ENCODE measurements at regions not wholly inside any gene's neighbourhood (a gene's known extent, or its start where the extent isn't known, plus 50 kb on each side); places are given as distances from the start of the nearest gene placed in this dataset.

DNA sequence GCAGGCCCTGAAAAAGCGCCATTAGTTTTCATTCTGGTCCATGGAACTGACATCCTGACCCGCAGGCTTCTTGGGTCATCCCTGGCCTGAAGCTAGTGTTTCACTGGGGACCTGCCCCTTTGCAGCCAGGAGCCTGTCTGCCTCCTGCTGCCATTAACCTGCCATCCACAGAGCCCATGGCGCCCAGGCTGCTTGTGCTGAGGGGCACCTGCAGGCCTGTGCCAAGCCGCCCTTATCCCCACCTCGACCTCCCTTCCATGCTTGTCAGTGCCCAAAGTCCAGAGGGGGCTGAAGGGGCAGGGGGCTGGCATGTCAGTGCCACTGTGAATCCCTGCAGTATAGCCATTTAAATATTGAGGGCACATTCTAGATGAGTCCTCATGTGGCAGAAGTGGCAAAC lies 207.6 kb upstream of the USP25 start:
- no peak overlapping the region for H2BK120ac ChIP-seq (ENCODE audit: low read depth, low read length)
- no peak overlapping the region for H4K8ac ChIP-seq (ENCODE audit: low read depth, low read length)
- peaks cover 6 to 7% of the 10 kb centered on the region in 2 donors for H3K9me3 ChIP-seq (replicated peaks in 1 of 2; ENCODE audit: control insufficient read depth in 2 of 2, insufficient read depth in 1 of 2, low read depth in 1 of 2, low read length in 2 of 2)
- H3K14ac ChIP-seq (ENCODE audit: low read length), result no peak overlapping the region
- no peak overlapping the region for H3K4me2 ChIP-seq (ENCODE audit: insufficient read depth, low read length, poor library complexity, severe bottlenecking)
- H3K23ac ChIP-seq (ENCODE audit: low read depth, low read length, poor library complexity), result no peak overlapping the region
- H3K4me3 ChIP-seq (ENCODE audit: low read length in 2 of 2), result no peak overlapping the region
- H2AK5ac ChIP-seq (ENCODE audit: low read depth, low read length), result no peak overlapping the region
- H2AFZ ChIP-seq (ENCODE audit: low read length), result no peak overlapping the region
- no peak overlapping the region for H3K27ac ChIP-seq (replicated peaks; ENCODE audit: low read length)
- DNase-seq (ENCODE audit: low spot score), result no peak
- H3K36me3 ChIP-seq (replicated peaks in 1 of 2; ENCODE audit: control insufficient read depth in 2 of 2, insufficient read depth in 2 of 2, low read length in 2 of 2), result no peaks in the 10 kb centered on the region
- no peak overlapping the region for H3K4ac ChIP-seq (ENCODE audit: low read length)
- no peak overlapping the region for H2BK15ac ChIP-seq (ENCODE audit: low read length)
- no peak overlapping the region for H3K18ac ChIP-seq (ENCODE audit: low read length)
- H3K27me3 ChIP-seq (ENCODE audit: control insufficient read depth in 3 of 3, insufficient read depth in 3 of 3, low read depth in 1 of 3, low read length in 3 of 3), result no peaks in the 10 kb centered on the region
- no peaks in the 10 kb centered on the region for H3K79me1 ChIP-seq (ENCODE audit: low read depth, low read length)
- no peak overlapping the region for H3K9ac ChIP-seq (ENCODE audit: low read depth, low read length, poor library complexity)
- no peak overlapping the region for H2BK5ac ChIP-seq (ENCODE audit: low read length)
- no peak overlapping the region for H4K91ac ChIP-seq (ENCODE audit: low read depth, low read length, poor library complexity)
- no peak overlapping the region for H2BK12ac ChIP-seq (ENCODE audit: low read length)
- no peaks in the 10 kb centered on the region for H3K4me1 ChIP-seq (ENCODE audit: control insufficient read depth in 2 of 2, insufficient read depth in 1 of 2, low read depth in 1 of 2, low read length in 2 of 2)
- WGBS, 2 donors (ENCODE audit: extremely low coverage in 2 of 2, insufficient read length in 2 of 2, insufficient replicate concordance in 1 of 2), result no CpG with 5 or more reads among the region's 5 CpGs

DNA sequence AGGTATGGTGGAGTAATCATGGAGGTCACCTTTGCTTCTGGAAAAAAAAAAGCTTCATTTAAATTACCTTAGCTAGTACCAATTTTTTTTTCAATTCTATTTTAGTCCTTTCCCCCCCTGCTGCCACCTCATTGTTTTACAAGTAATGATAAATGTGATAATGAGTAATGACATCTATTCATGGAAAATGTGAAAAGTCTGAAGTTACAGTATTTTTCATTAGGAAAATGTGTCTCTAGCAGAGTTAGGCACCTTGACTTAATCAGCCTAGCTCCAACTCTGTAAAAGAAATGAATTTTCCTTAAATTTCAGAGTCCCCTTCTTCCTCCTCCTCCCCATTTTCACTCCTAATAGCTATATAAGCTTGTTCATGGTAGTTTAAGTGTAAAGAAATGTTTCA lies 204.9 kb upstream of the USP25 start:
- Histone ChIP-seq H3K4me3 (ENCODE audit: low read length in 2 of 2) (no peak overlapping the region), H4K91ac (ENCODE audit: low read depth, low read length, poor library complexity) (no peak overlapping the region)

DNA sequence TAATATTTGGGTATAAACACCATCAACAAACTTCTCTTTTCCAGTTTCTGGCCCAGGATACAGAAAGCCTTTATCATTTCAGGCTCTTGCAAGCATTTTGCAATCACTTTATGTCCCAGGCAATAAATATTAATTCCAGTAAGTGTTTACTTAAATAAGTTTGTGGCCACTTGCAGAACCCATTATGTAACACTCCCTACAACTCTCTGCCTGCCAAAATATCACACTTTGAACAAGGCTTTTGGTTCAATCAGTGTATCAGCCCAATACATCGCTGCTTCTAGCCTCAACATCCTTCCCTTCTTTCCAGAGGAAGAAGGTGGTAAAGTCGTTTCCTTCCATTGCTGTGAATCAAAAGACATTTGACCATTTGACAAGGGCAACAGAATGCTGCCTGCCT lies 203.0 kb upstream of the USP25 start:
- no peak overlapping the region for H3K4me3 ChIP-seq (ENCODE audit: low read length in 2 of 2)
- H3K27ac ChIP-seq (replicated peaks; ENCODE audit: low read length), result no peak overlapping the region
- DNase-seq (ENCODE audit: low spot score), result no peak
- H3K36me3 ChIP-seq (replicated peaks in 1 of 2; ENCODE audit: control insufficient read depth in 2 of 2, insufficient read depth in 2 of 2, low read length in 2 of 2), result no peaks in the 10 kb centered on the region
- H3K18ac ChIP-seq (ENCODE audit: low read length), result no peak overlapping the region
- no peak overlapping the region for H3K4me2 ChIP-seq (ENCODE audit: insufficient read depth, low read length, poor library complexity, severe bottlenecking)
- H3K14ac ChIP-seq (ENCODE audit: low read length), result no peak overlapping the region
- no peak overlapping the region for H2AK5ac ChIP-seq (ENCODE audit: low read depth, low read length)
- H2AFZ ChIP-seq (ENCODE audit: low read length), result no peak overlapping the region
- no peak overlapping the region for H2BK12ac ChIP-seq (ENCODE audit: low read length)
- H3K79me1 ChIP-seq (ENCODE audit: low read depth, low read length), result no peaks in the 10 kb centered on the region
- no peaks in the 10 kb centered on the region for H3K4me1 ChIP-seq (ENCODE audit: control insufficient read depth in 2 of 2, insufficient read depth in 1 of 2, low read depth in 1 of 2, low read length in 2 of 2)
- no peak overlapping the region for H4K8ac ChIP-seq (ENCODE audit: low read depth, low read length)
- H2BK120ac ChIP-seq (ENCODE audit: low read depth, low read length), result no peak overlapping the region
- H3K9me3 ChIP-seq (replicated peaks in 1 of 2; ENCODE audit: control insufficient read depth in 2 of 2, insufficient read depth in 1 of 2, low read depth in 1 of 2, low read length in 2 of 2), result peaks cover 0 to 3% of the 10 kb centered on the region in 2 donors
- H3K23ac ChIP-seq (ENCODE audit: low read depth, low read length, poor library complexity), result no peak overlapping the region
- no peaks in the 10 kb centered on the region for H3K27me3 ChIP-seq (ENCODE audit: control insufficient read depth in 3 of 3, insufficient read depth in 3 of 3, low read depth in 1 of 3, low read length in 3 of 3)
- H4K91ac ChIP-seq (ENCODE audit: low read depth, low read length, poor library complexity), result no peak overlapping the region
- no CpG with 5 or more reads among the region's 2 CpGs for WGBS, 2 donors (ENCODE audit: extremely low coverage in 2 of 2, insufficient read length in 2 of 2, insufficient replicate concordance in 1 of 2)
- H3K4ac ChIP-seq (ENCODE audit: low read length), result no peak overlapping the region
- H2BK15ac ChIP-seq (ENCODE audit: low read length), result no peak overlapping the region
- H2BK5ac ChIP-seq (ENCODE audit: low read length), result no peak overlapping the region
- H3K9ac ChIP-seq (ENCODE audit: low read depth, low read length, poor library complexity), result no peak overlapping the region

More for the DNA sequence above, 204.9 kb upstream of the USP25 start:
- DNase-seq (ENCODE audit: low spot score), result no peak
- Histone ChIP-seq H2BK12ac (ENCODE audit: low read length) (no peak overlapping the region), H2AK5ac (ENCODE audit: low read depth, low read length) (no peak overlapping the region), H2AFZ (ENCODE audit: low read length) (no peak overlapping the region), H3K23ac (ENCODE audit: low read depth, low read length, poor library complexity) (no peak overlapping the region), H2BK120ac (ENCODE audit: low read depth, low read length) (no peak overlapping the region), H3K79me1 (ENCODE audit: low read depth, low read length) (no peaks in the 10 kb centered on the region), H3K9ac (ENCODE audit: low read depth, low read length, poor library complexity) (no peak overlapping the region), H3K27ac (replicated peaks; ENCODE audit: low read length) (no peak overlapping the region), H3K4me2 (ENCODE audit: insufficient read depth, low read length, poor library complexity, severe bottlenecking) (no peak overlapping the region), H3K4me1 (ENCODE audit: control insufficient read depth in 2 of 2, insufficient read depth in 1 of 2, low read depth in 1 of 2, low read length in 2 of 2) (no peaks in the 10 kb centered on the region), H4K8ac (ENCODE audit: low read depth, low read length) (no peak overlapping the region), H3K9me3 (replicated peaks in 1 of 2; ENCODE audit: control insufficient read depth in 2 of 2, insufficient read depth in 1 of 2, low read depth in 1 of 2, low read length in 2 of 2) (peaks cover 6 to 7% of the 10 kb centered on the region in 2 donors), H2BK15ac (ENCODE audit: low read length) (no peak overlapping the region), H2BK5ac (ENCODE audit: low read length) (no peak overlapping the region), H3K4ac (ENCODE audit: low read length) (no peak overlapping the region), H3K14ac (ENCODE audit: low read length) (no peak overlapping the region), H3K27me3 (ENCODE audit: control insufficient read depth in 3 of 3, insufficient read depth in 3 of 3, low read depth in 1 of 3, low read length in 3 of 3) (no peaks in the 10 kb centered on the region), H3K36me3 (replicated peaks in 1 of 2; ENCODE audit: control insufficient read depth in 2 of 2, insufficient read depth in 2 of 2, low read length in 2 of 2) (no peaks in the 10 kb centered on the region), H3K18ac (ENCODE audit: low read length) (no peak overlapping the region)

DNA sequence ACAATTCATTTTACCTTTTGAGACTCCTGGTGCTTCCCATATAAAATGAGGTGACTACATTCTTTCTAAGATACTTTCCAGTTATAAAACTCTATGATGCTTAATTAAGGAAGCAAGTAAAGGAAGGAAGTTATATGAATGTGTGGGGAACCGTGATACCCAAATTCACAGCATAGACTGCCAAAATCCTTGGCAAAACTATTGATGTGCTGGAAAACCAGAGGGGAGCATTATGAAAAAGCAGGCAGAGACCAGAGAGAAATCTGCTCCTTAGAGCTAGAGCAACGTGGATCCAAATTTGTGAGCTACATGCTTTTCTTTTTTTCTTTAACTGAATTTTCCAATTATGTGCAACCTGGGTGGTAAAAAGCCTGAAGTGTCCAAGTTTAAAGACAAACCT lies 201.4 kb upstream of the USP25 start:
- Histone ChIP-seq H3K4me1 (ENCODE audit: control insufficient read depth in 2 of 2, insufficient read depth in 1 of 2, low read depth in 1 of 2, low read length in 2 of 2) (no peaks in the 10 kb centered on the region), H3K27me3 (ENCODE audit: control insufficient read depth in 3 of 3, insufficient read depth in 3 of 3, low read depth in 1 of 3, low read length in 3 of 3) (no peaks in the 10 kb centered on the region), H4K8ac (ENCODE audit: low read depth, low read length) (no peak overlapping the region), H3K4me3 (ENCODE audit: low read length in 2 of 2) (no peak overlapping the region), H2BK15ac (ENCODE audit: low read length) (no peak overlapping the region), H3K36me3 (replicated peaks in 1 of 2; ENCODE audit: control insufficient read depth in 2 of 2, insufficient read depth in 2 of 2, low read length in 2 of 2) (no peaks in the 10 kb centered on the region), H2BK120ac (ENCODE audit: low read depth, low read length) (no peak overlapping the region), H3K9ac (ENCODE audit: low read depth, low read length, poor library complexity) (no peak overlapping the region), H3K27ac (replicated peaks; ENCODE audit: low read length) (no peak overlapping the region), H4K91ac (ENCODE audit: low read depth, low read length, poor library complexity) (no peak overlapping the region), H2BK5ac (ENCODE audit: low read length) (no peak overlapping the region), H2AK5ac (ENCODE audit: low read depth, low read length) (no peak overlapping the region), H2BK12ac (ENCODE audit: low read length) (no peak overlapping the region), H3K14ac (ENCODE audit: low read length) (no peak overlapping the region), H2AFZ (ENCODE audit: low read length) (no peak overlapping the region), H3K23ac (ENCODE audit: low read depth, low read length, poor library complexity) (no peak overlapping the region), H3K79me1 (ENCODE audit: low read depth, low read length) (no peaks in the 10 kb centered on the region), H3K9me3 (replicated peaks in 1 of 2; ENCODE audit: control insufficient read depth in 2 of 2, insufficient read depth in 1 of 2, low read depth in 1 of 2, low read length in 2 of 2) (no peaks in the 10 kb centered on the region), H3K18ac (ENCODE audit: low read length) (no peak overlapping the region), H3K4me2 (ENCODE audit: insufficient read depth, low read length, poor library complexity, severe bottlenecking) (no peak overlapping the region), H3K4ac (ENCODE audit: low read length) (no peak overlapping the region)
- DNase-seq (ENCODE audit: low spot score), result no peak
- WGBS, 2 donors (ENCODE audit: extremely low coverage in 2 of 2, insufficient read length in 2 of 2, insufficient replicate concordance in 1 of 2), result no CpG with 5 or more reads among the region's 2 CpGs
